Parathyroid adenoma (tissue), 2 donors: ENCODE measurements at regions not wholly inside any gene's neighbourhood (a gene's known extent, or its start where the extent isn't known, plus 50 kb on each side); places are given as distances from the start of the nearest gene placed in this dataset.

Source experiments
- H2AFZ ChIP-seq: fragments of 300-600 bp; sonication (generic); one replicate; pipeline ENCODE4 v1.7.0; 2017; ENCODE audit warnings: antibody characterized with exemption, mild to moderate bottlenecking
- H3K27ac ChIP-seq: fragments of 300-600 bp; sonication (generic); one replicate; pipeline ENCODE4 v1.7.0; 2017
- H3K27me3 ChIP-seq: fragments of 300-600 bp; sonication (generic); one replicate; pipeline ENCODE4 v1.7.0; 2017; ENCODE audit warnings: low read length; ENCODE audit not compliant: control insufficient read depth, insufficient read depth
- H3K36me3 ChIP-seq: fragments of 300-600 bp; sonication (generic); one replicate; pipeline ENCODE4 v1.7.0; 2017; ENCODE audit warnings: low read length; ENCODE audit not compliant: control insufficient read depth, insufficient read depth
- H3K4me1 ChIP-seq: fragments of 300-600 bp; sonication (generic); one replicate; pipeline ENCODE4 v1.7.0; 2017; ENCODE audit warnings: control low read depth
- H3K4me2 ChIP-seq: fragments of 300-600 bp; sonication (generic); one replicate; pipeline ENCODE4 v1.7.0; 2017; ENCODE audit warnings: low read length
- H3K4me3 ChIP-seq: fragments of 300-600 bp; sonication (generic); one replicate; pipeline ENCODE4 v1.7.0; 2017; ENCODE audit warnings: low read depth, low read length
- H3K79me2 ChIP-seq: fragments of 300-600 bp; sonication (generic); one replicate; pipeline ENCODE4 v1.7.0; 2017; ENCODE audit warnings: control low read depth
- H3K9ac ChIP-seq: fragments of 300-600 bp; sonication (generic); one replicate; pipeline ENCODE4 v1.7.0; 2017; ENCODE audit warnings: mild to moderate bottlenecking
- H3K9me3 ChIP-seq: fragments of 300-600 bp; sonication (generic); one replicate; pipeline ENCODE4 v1.7.0; 2017; ENCODE audit warnings: low read length; ENCODE audit not compliant: control insufficient read depth
- TF ChIP-seq, protein P1 (sequence below): fragments of 300-600 bp; sonication (generic); IDR thresholded peaks from one replicate; pipeline ENCODE4 v1.7.0; 2017; ENCODE audit warnings: antibody characterized with exemption, mild to moderate bottlenecking
- donor health status: primary hyperparathyroidism.

DNA sequence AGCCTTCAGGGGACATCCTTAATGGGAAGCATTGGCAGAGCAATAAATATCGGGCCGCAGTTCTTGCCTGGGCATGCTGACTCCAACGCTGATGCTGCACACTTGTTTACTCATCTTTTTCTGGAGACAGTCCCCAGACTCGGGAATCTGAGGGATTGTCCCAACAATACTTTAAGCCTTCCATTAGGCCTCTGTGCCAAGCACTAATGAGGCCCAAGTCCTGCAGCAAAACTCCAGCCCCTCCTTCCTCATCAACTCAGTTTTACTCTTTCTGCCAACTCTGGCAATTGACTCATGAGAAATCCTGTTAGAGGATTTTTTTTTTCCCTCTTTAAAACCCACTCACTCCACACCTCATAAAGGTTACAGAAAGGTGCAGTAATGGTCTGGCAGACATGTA, 233.4 kb upstream of the PELI2 start:
- Histone ChIP-seq H3K4me3 (no peak overlapping the region), H3K36me3 (no peaks in the 10 kb centered on the region), H3K4me1 (no peaks in the 10 kb centered on the region), H3K27ac (no peak overlapping the region), H3K27me3 (no peaks in the 10 kb centered on the region), H3K9ac (no peak overlapping the region), H3K79me2 (no peaks in the 10 kb centered on the region), H3K9me3 (no peaks in the 10 kb centered on the region), H2AFZ (no peak overlapping the region), H3K4me2 (no peak overlapping the region)
- TF ChIP-seq, protein P1, sequence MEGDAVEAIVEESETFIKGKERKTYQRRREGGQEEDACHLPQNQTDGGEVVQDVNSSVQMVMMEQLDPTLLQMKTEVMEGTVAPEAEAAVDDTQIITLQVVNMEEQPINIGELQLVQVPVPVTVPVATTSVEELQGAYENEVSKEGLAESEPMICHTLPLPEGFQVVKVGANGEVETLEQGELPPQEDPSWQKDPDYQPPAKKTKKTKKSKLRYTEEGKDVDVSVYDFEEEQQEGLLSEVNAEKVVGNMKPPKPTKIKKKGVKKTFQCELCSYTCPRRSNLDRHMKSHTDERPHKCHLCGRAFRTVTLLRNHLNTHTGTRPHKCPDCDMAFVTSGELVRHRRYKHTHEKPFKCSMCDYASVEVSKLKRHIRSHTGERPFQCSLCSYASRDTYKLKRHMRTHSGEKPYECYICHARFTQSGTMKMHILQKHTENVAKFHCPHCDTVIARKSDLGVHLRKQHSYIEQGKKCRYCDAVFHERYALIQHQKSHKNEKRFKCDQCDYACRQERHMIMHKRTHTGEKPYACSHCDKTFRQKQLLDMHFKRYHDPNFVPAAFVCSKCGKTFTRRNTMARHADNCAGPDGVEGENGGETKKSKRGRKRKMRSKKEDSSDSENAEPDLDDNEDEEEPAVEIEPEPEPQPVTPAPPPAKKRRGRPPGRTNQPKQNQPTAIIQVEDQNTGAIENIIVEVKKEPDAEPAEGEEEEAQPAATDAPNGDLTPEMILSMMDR: no peak

DNA sequence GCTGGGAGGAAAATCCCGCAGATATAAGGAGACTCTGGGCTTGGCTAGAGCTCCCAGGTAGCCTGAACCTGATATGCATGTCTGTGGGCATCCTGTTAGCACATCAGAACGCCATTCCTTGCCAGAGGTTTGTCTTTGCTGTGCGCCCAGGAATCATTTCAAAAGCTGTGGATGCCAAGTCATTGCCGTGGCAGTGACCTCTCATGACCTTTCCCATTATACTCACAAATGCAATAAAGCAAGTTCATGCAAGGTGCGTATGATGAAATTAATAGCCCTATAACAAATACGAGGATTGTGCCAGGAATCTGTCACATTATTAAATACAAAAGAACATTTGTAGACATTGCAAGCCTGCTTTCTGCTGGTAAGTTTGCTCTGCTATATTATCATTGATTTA, 229.1 kb upstream of the PELI2 start:
- H3K36me3 ChIP-seq: no peaks in the 10 kb centered on the region
- no peak overlapping the region for H3K9ac ChIP-seq
- no peaks in the 10 kb centered on the region for H3K9me3 ChIP-seq
- H3K4me3 ChIP-seq: no peak overlapping the region
- TF ChIP-seq, protein P1: no peak
- no peaks in the 10 kb centered on the region for H3K4me1 ChIP-seq
- no peaks in the 10 kb centered on the region for H3K79me2 ChIP-seq
- no peaks in the 10 kb centered on the region for H3K27me3 ChIP-seq
- H3K4me2 ChIP-seq: no peak overlapping the region
- H2AFZ ChIP-seq: no peak overlapping the region
- no peak overlapping the region for H3K27ac ChIP-seq

DNA sequence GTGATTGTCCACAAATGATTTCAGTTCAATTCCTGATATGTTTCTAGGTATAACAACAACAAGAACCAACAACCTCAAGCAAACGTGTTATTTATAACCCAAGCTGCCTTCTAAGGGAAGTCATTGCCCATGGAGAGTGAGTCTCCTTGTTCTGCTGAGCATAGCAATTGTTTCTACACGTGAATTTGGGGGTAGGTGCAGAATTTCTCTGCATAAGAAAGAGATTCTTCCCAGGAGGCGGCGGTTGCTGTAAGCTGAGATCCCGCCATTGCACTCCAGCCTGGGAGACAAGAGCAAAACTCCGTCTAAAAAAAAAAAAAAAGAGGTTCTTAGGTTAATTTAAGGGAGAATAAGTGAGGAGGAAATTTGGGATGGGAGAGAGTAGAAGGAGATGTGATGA, 226.5 kb upstream of the PELI2 start:
- no peak overlapping the region for H3K4me2 ChIP-seq
- H3K4me3 ChIP-seq: no peak overlapping the region
- no peak overlapping the region for H2AFZ ChIP-seq
- no peaks in the 10 kb centered on the region for H3K9me3 ChIP-seq
- no peaks in the 10 kb centered on the region for H3K79me2 ChIP-seq
- H3K36me3 ChIP-seq: no peaks in the 10 kb centered on the region
- H3K9ac ChIP-seq: no peak overlapping the region
- no peak overlapping the region for H3K27ac ChIP-seq
- TF ChIP-seq, protein P1: no peak
- no peaks in the 10 kb centered on the region for H3K27me3 ChIP-seq
- H3K4me1 ChIP-seq: no peaks in the 10 kb centered on the region

DNA sequence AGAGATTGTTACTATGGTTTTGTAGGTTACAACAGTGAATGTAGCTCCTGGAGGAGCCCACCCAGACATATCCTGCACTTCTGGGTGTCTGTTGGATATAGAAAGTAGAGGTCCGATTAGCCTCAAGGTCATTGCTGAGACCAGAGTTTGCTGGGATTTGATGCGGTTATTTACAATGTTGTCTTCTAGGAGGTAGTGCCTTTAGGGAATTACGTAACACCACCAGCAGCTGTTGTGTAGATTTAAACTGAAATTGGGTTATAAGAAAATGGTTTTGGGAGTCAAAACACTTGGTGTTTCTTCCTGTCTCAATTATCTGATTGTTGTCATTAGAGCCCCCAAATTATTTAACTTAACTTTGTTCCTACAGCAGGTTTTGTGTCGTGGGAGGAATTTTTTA, 225.3 kb upstream of the PELI2 start:
- TF ChIP-seq, protein P1: no peak
- no peaks in the 10 kb centered on the region for H3K36me3 ChIP-seq

DNA sequence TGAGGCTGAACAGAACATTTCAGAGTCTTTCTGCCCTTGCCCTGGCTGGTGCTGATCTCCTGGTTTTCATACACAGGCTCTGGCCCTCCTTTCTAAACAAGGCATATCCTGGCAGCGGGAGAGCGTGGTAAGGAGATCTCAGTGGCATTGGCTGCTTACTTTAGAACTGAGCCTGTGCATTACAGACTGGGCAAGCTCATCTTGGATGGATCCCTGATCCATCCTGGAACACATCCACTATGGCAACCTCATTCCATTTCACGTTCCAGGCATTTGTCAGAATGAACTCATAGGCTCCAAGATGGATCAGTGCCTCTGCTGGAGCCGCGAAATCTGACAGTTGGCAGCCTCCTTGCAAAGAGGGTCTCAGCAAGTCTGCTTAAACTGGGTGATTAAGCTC, 224.5 kb upstream of the PELI2 start:
- Histone ChIP-seq H3K9ac (no peak overlapping the region), H3K4me3 (no peak overlapping the region)
- TF ChIP-seq, protein P1: no peak

More for the DNA sequence above, 225.3 kb upstream of the PELI2 start:
- H3K9me3 ChIP-seq: no peaks in the 10 kb centered on the region
- no peak overlapping the region for H3K4me2 ChIP-seq
- H3K4me1 ChIP-seq: no peaks in the 10 kb centered on the region
- no peak overlapping the region for H3K4me3 ChIP-seq
- no peak overlapping the region for H3K9ac ChIP-seq
- H2AFZ ChIP-seq: no peak overlapping the region
- no peak overlapping the region for H3K27ac ChIP-seq
- no peaks in the 10 kb centered on the region for H3K79me2 ChIP-seq
- no peaks in the 10 kb centered on the region for H3K27me3 ChIP-seq

More for the DNA sequence above, 224.5 kb upstream of the PELI2 start:
- no peaks in the 10 kb centered on the region for H3K27me3 ChIP-seq
- no peaks in the 10 kb centered on the region for H3K9me3 ChIP-seq
- H3K4me2 ChIP-seq: no peak overlapping the region
- H3K36me3 ChIP-seq: no peaks in the 10 kb centered on the region
- no peak overlapping the region for H2AFZ ChIP-seq
- H3K27ac ChIP-seq: no peak overlapping the region
- no peaks in the 10 kb centered on the region for H3K79me2 ChIP-seq
- H3K4me1 ChIP-seq: no peaks in the 10 kb centered on the region
